HG02571 (cell line): ENCODE measurements at regions not wholly inside any gene's neighbourhood (a gene's known extent, or its start where the extent isn't known, plus 50 kb on each side); places are given as distances from the start of the nearest gene placed in this dataset.
"Not testable (repeated sequence)": the region's sequence is repeated elsewhere in the genome, so short reads cannot be mapped to it uniquely, and the experiment has no call there.

Source experiments
- ATAC-seq: cut with Tn5 transposase; IDR thresholded peaks from one replicate; pipeline ENCODE4 v1.9.1; 2021; ENCODE audit warnings: mild to moderate bottlenecking, moderate library complexity; ENCODE audit not compliant: unreplicated experiment

- no peak for ATAC-seq
These were observed 1715.4 kb downstream of the BRINP3 start for GRCh38 chr1:188762166-188762743.

GRCh38 chr1:188763541-188763940 lies 1714.1 kb downstream of the BRINP3 start:
- no peak for ATAC-seq

- ATAC-seq: no peak
These were observed 1708.5 kb downstream of the BRINP3 start for GRCh38 chr1:188769181-188769580.

GRCh38 chr1:188769936-188770335 lies 1707.7 kb downstream of the BRINP3 start:
- ATAC-seq: no peak

GRCh38 chr1:188778578-188778977 lies 1699.1 kb downstream of the BRINP3 start:
- no peak for ATAC-seq

GRCh38 chr1:188782220-188782841 lies 1695.3 kb downstream of the BRINP3 start:
- ATAC-seq: peak; percentile 91

- ATAC-seq: no peak
These were observed 1682.7 kb downstream of the BRINP3 start for GRCh38 chr1:188794969-188795368.

- ATAC-seq: not testable (repeated sequence)
These were observed 1665.5 kb downstream of the BRINP3 start for GRCh38 chr1:188812153-188812552.

GRCh38 chr1:188812836-188813573 lies 1664.7 kb downstream of the BRINP3 start:
- ATAC-seq: not testable (repeated sequence)

- no peak for ATAC-seq
These were observed 1659.8 kb downstream of the BRINP3 start for GRCh38 chr1:188817814-188818213.

GRCh38 chr1:188822248-188822647 lies 1655.4 kb downstream of the BRINP3 start:
- ATAC-seq: no peak

GRCh38 chr1:188825471-188825870 lies 1652.2 kb downstream of the BRINP3 start:
- no peak for ATAC-seq

- no peak for ATAC-seq
These were observed 1650.9 kb downstream of the BRINP3 start for GRCh38 chr1:188826800-188827199.

- ATAC-seq: no peak
These were observed 1650.3 kb downstream of the BRINP3 start for GRCh38 chr1:188827400-188827799.

- ATAC-seq: not testable (repeated sequence)
These were observed 1636.5 kb downstream of the BRINP3 start for GRCh38 chr1:188841111-188841696.

- no peak for ATAC-seq
These were observed 1631.2 kb downstream of the BRINP3 start for GRCh38 chr1:188846468-188846867.

- ATAC-seq: no peak
These were observed 1620.1 kb downstream of the BRINP3 start for GRCh38 chr1:188857526-188858087.

GRCh38 chr1:188867614-188868013 lies 1610.0 kb downstream of the BRINP3 start:
- no peak for ATAC-seq

GRCh38 chr1:188871164-188871563 lies 1606.5 kb downstream of the BRINP3 start:
- no peak for ATAC-seq

- no peak for ATAC-seq
These were observed 1605.3 kb downstream of the BRINP3 start for GRCh38 chr1:188872376-188872775.

- ATAC-seq: no peak
These were observed 1600.0 kb downstream of the BRINP3 start for GRCh38 chr1:188877668-188878067.
